ENCODE measurements at regions not wholly inside any gene's neighbourhood (a gene's known extent, or its start where the extent isn't known, plus 50 kb on each side); places are given as distances from the start of the nearest gene placed in this dataset.
"Not testable (repeated sequence)": the region's sequence is repeated elsewhere in the genome, so short reads cannot be mapped to it uniquely, and the experiment has no call there.

DNA sequence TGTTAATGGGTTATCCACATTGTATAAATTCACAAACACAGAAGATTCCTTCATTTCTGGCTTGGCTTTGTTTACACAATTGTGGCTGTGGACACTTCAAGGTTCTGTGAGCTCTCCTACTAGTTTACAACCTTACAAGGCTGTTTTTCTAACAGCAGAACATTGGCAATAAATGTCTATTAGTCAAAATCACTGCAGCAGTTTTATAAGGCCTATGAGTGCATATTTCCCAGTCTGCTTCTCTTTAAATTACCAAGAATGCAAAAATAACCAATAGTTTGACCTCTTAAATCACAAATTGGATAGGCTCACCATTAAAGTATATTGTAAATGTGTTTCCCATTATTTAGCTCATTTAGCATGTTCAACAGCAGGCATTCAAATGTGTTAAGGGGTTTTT, 239.2 kb downstream of the DKK2 start:
- no peak overlapping the region for H3K4me3 Mint-ChIP-seq
- no peaks in the 10 kb centered on the region for H3K4me1 Mint-ChIP-seq
- no peaks in the 10 kb centered on the region for H3K27me3 Mint-ChIP-seq
- H3K9me3 Mint-ChIP-seq, result peaks cover 3% of the 10 kb centered on the region
- ATAC-seq, result no peak
- H3K27ac Mint-ChIP-seq, result no peak overlapping the region
- no peaks in the 10 kb centered on the region for H3K36me3 Mint-ChIP-seq

DNA sequence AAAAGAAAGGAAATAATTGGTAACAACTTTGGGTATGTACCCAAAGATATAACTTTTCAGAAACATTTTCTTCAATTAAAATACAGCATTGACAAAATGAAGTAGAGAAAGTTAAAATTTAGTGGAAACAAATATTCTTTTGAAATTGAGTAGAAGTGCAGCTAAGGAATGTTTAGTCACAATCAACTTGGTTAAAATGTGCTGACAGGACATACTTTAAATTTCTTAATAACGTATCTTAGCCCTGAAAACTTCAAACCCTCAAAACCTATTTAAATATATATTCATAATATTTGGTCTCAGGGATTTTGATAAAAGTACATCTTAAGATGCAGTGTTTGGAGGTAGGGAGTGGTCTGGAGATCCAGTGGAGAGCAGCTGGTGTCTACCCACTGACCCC, 240.8 kb downstream of the DKK2 start:
- no peaks in the 10 kb centered on the region for H3K27me3 Mint-ChIP-seq
- no peak overlapping the region for H3K4me3 Mint-ChIP-seq
- H3K27ac Mint-ChIP-seq, result no peak overlapping the region
- H3K4me1 Mint-ChIP-seq, result no peaks in the 10 kb centered on the region
- no peak for ATAC-seq
- H3K36me3 Mint-ChIP-seq, result no peaks in the 10 kb centered on the region
- H3K9me3 Mint-ChIP-seq, result peaks cover 3% of the 10 kb centered on the region

DNA sequence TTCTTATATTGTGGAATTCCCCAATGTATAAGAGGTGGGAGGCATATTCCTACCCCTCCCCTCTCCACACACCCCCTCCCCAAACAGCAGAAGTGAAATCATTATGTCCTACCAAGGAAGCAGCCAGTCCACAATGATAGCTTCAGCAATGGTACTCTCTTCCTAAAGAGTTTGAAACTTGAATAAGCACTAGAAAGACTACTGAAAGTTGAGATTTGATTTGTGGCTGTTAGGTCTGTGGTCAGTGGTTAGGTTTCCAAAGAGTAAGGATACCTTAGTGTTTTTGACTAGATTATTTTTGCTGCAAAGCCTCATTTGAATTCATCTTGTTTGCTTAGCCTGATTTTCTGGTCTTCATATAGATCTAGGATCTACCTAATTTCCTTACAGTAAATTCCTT, 242.2 kb downstream of the DKK2 start:
- Mint-ChIP-seq H3K36me3 (no peaks in the 10 kb centered on the region), H3K4me3 (no peak overlapping the region), H3K27me3 (no peaks in the 10 kb centered on the region), H3K27ac (no peak overlapping the region), H3K4me1 (no peaks in the 10 kb centered on the region), H3K9me3 (peaks cover 3% of the 10 kb centered on the region)
- no peak for ATAC-seq

DNA sequence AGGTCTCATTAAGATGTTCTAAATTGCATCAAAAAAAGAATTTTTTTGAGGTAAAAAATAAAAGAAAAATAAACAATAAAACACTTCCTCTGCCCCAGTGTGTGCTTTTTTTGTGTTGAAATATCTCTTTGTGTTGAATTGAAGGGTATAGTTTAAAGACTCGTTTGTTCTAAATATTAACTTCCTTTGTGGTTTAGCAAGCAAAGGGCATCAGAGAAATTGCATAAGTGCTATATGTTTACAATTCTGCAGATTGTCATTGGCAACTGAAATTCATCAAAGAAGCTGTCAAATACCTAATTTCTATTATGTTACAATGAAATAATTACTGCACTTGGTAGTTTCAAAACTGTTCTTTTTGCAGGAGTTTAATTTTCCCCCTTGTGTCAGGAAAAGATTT, 260.5 kb downstream of the DKK2 start:
- H3K27me3 Mint-ChIP-seq, result no peaks in the 10 kb centered on the region
- no peak overlapping the region for H3K4me3 Mint-ChIP-seq

DNA sequence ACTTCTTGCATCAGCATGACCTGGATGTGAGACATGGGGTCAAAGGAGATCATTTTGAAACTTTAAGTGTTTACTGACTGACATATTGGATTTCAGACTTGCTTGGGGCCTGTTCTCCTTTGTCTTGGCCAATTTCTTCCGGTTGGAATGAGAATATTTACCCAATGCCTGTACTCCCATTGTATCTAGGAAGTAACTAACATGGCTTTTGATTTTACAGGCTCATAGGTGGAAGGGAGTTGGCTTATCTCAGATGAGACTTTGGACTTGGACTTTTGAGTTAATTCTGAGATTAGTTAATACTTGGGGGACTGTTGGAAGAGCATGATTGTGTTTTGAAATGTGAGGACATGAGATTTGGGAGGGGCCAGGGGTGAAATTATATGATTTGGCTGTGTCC, 262.1 kb downstream of the DKK2 start:
- H3K36me3 Mint-ChIP-seq, ATAC-seq, H3K27ac Mint-ChIP-seq, H3K27me3 Mint-ChIP-seq, H3K4me3 Mint-ChIP-seq, H3K4me1 Mint-ChIP-seq: not testable (repeated sequence)
- H3K9me3 Mint-ChIP-seq, result peaks cover 10% of the 10 kb centered on the region

More for the DNA sequence above, 260.5 kb downstream of the DKK2 start:
- ATAC-seq, result no peak
- H3K4me1 Mint-ChIP-seq, result no peaks in the 10 kb centered on the region
- H3K27ac Mint-ChIP-seq, result no peak overlapping the region
- H3K36me3 Mint-ChIP-seq, result no peaks in the 10 kb centered on the region
- H3K9me3 Mint-ChIP-seq, result peaks cover 5% of the 10 kb centered on the region

DNA sequence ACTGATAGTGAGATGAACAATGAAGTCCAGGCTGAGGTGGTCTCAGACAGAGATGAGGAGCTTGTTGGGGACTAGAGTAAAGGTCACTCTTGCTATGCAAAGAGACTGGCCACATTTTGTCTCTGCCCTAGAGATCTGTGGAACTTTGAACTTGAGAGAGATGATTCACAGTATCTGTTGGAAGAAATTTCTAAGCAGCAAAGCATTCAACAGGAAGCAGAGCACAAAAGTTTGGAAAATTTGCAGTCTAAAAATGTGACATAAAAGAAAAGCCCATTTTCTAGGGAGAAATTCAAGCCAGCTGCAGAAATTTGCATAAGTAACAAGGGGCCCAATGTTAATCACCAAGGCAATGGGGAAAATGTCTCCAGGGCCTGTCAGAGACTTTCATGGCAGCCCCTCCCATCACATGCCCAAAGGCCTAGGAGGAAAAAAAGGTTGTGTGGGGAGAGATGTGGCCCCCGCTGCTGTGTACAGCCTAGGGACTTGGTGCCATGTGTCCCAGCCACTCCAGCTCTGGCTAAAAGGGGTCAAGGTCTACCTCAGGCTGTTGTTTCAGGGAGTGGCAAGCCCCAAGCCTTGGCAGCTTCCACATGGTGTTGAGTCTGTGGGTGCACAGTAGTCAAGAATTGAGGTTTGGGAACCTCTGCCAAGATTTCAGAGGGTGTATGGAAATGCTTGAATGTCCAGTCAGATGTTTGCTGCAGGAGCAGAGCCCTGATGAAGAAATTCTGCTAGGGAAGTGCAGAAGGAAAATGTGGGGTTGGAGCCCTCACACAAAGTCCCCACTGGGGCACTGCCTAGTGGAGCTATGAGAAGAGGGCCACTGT, 262.8 kb downstream of the DKK2 start:
- Mint-ChIP-seq H3K36me3 (no peaks in the 10 kb centered on the region), H3K27ac (no peak overlapping the region), H3K27me3 (no peaks in the 10 kb centered on the region), H3K4me3 (no peak overlapping the region), H3K4me1 (no peaks in the 10 kb centered on the region), H3K9me3 (peaks cover 10% of the 10 kb centered on the region)
- no peak for ATAC-seq

DNA sequence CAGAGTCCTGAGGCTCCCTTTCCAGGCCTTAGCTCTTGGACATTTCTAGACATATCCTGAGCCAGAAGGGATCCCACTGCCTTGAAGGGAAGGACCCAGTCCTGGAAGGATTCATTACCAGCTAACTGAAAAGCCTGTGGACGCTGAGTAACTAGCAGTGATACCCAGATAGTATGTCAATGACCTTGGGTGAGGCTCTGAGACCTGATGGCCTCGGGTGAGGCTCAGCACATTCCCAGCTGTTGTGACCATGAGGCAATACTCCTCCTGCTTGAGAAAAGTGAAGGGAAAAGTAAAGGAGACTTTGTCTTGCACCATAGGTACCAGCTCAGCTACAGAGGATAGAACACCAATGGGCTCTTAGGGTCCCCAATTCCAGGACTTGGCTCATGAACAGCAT, 268.1 kb downstream of the DKK2 start:
- Mint-ChIP-seq H3K4me3 (no peak overlapping the region), H3K27me3 (no peaks in the 10 kb centered on the region), H3K36me3 (no peaks in the 10 kb centered on the region), H3K4me1 (no peaks in the 10 kb centered on the region), H3K27ac (no peak overlapping the region), H3K9me3 (peaks cover 10% of the 10 kb centered on the region)
- no peak for ATAC-seq

DNA sequence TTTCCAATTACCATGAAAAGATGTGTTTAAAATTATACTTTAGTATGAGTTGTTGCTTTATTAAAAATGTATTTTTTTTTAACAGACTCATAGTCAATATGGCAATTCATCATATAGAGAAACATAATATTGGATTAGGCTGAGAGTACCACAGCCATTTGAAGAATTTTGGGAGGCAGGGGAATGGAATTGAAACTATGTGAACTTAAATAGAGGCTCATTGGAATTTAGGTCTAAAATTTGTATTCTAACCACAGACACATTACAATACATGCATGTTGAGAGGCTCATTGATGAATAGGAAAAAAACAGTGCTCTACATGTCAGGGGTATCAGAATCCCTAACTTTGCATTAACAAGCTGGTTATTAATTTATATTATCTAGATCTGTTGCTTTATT, 269.6 kb downstream of the DKK2 start:
- H3K4me1 Mint-ChIP-seq, result no peaks in the 10 kb centered on the region
- no peak for ATAC-seq
- no peaks in the 10 kb centered on the region for H3K36me3 Mint-ChIP-seq
- H3K9me3 Mint-ChIP-seq, result peaks cover 10% of the 10 kb centered on the region
- H3K4me3 Mint-ChIP-seq, result no peak overlapping the region
- H3K27ac Mint-ChIP-seq, result no peak overlapping the region
- H3K27me3 Mint-ChIP-seq, result no peaks in the 10 kb centered on the region

DNA sequence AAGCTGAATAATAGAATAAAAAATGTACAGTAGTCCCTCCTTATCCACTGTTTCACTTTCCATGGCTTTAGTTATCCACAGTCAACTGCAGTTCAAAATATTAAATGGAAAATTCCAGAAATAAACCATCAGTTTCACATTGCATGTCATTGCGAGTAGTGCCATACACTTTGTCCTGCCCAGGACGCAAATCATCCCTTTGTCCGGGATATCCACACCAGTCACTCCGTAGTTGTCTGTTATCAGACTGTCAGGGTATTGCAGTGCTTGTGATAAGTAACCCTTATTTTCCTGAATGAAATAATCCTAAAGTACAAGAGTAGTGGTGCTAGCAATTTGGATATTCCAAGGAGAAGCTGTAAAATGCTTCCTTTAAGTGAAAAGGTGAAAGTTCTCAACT, 271.3 kb downstream of the DKK2 start:
- H3K36me3 Mint-ChIP-seq, result no peaks in the 10 kb centered on the region
- H3K4me3 Mint-ChIP-seq, result no peak overlapping the region
- no peaks in the 10 kb centered on the region for H3K27me3 Mint-ChIP-seq
- H3K9me3 Mint-ChIP-seq, result peaks cover 9% of the 10 kb centered on the region
- no peak overlapping the region for H3K27ac Mint-ChIP-seq
- H3K4me1 Mint-ChIP-seq, result no peaks in the 10 kb centered on the region
- ATAC-seq, result no peak

DNA sequence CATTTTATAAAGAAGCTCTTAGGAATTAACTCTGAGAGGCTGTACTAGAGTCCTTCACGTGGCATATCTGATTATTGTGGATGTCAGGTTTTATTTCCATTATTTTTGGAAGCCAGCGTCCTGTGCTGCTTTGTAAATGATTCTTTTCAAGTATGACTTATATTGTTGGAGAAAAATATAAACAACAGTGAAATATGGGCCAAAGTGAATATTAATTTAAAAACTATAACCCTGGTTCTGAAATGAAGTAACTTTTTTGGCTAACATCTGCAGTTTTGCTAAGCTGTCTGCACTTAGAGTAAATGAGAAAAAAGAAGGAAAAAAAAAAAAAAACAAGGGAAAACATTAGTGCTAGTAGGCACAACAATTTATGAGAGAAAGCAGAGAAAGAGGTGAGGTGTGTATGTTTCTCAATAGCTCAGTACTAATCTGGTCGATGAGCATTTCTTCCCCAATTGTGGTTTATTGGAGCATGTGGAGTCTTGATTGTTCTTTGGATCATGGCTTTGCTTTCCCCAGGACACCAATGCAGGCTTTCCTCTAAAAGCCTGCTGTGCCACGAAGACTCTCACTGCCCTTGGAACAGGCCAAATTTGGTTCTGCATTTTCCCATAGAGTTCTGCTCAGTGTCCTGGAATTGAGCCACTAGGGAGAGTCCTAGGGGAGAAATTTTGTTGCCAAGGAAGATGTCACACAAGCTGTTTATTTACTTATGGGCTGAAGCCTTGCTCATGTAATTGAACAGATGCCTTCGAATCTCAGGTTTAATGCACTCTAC, 273.3 kb downstream of the DKK2 start:
- H3K27me3 Mint-ChIP-seq, result no peaks in the 10 kb centered on the region
- H3K4me1 Mint-ChIP-seq, result no peaks in the 10 kb centered on the region
- H3K9me3 Mint-ChIP-seq, result peaks cover 3% of the 10 kb centered on the region
- no peak overlapping the region for H3K4me3 Mint-ChIP-seq
- H3K36me3 Mint-ChIP-seq, result no peaks in the 10 kb centered on the region
- no peak overlapping the region for H3K27ac Mint-ChIP-seq
- no peak for ATAC-seq

DNA sequence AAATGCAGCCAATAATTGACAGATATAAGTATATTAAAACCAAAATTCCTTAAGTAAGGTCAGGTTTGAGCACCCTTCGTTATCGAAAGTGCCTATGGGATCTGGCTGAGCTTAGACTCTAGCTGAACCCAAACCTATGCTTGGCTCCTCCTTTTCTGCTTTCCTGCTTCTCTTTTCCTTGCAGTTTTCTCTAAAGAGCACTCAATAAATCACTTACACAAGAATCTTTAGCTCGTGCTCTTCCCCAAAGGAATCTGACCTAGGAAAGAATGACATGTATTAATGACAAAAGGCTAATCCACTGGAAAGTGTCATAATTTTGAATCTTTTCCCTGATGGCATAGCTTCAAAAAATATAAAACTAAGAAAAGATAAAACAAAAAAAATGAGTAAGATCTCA, 282.7 kb downstream of the DKK2 start:
- no peaks in the 10 kb centered on the region for H3K9me3 Mint-ChIP-seq
- no peaks in the 10 kb centered on the region for H3K36me3 Mint-ChIP-seq
- H3K4me1 Mint-ChIP-seq, result no peaks in the 10 kb centered on the region
- no peak overlapping the region for H3K27ac Mint-ChIP-seq
- H3K27me3 Mint-ChIP-seq, result no peaks in the 10 kb centered on the region
- no peak overlapping the region for H3K4me3 Mint-ChIP-seq
- no peak for ATAC-seq

DNA sequence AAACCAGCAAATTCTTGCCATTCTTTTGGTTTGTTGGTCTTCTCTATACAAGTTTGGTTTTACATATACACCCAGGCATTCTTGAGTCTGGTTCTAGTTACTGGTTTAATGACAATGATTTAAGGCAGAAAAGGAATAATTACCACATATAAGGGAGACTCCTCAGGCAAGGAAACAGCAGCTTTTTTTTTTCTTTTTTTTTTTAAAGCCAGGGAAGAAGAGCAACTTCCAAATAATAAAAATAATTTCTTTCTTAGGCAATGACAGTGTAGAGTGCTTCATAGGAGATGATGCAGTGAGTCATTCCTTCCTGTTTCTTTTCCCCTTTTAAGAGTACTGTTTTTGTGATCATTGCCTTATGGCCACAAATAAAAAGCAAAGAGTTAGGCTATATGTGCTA, 289.7 kb downstream of the DKK2 start:
- H3K27me3 Mint-ChIP-seq, result no peaks in the 10 kb centered on the region
- no peaks in the 10 kb centered on the region for H3K4me1 Mint-ChIP-seq
- peaks cover 2% of the 10 kb centered on the region for H3K9me3 Mint-ChIP-seq
- no peak overlapping the region for H3K27ac Mint-ChIP-seq
- H3K4me3 Mint-ChIP-seq, result no peak overlapping the region
- no peak for ATAC-seq
- H3K36me3 Mint-ChIP-seq, result no peaks in the 10 kb centered on the region

DNA sequence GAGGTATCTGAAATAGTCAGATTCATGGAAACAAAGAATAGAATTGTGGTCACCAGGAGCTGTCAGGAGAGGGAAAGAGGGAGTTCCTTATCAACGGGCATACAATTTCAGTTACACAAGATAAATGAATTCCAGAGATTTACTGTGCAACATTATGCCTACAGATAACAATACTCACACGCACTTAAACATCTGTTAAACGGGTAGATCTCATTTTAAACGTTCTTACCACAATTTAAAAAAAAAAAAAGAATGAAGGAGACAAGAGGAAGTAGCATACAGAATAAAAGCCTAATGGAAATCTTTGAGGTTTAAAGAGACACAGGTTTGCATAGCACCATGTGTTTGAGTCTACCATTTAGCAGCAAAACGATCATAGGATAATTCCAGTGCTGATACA, 298.0 kb downstream of the DKK2 start:
- no peaks in the 10 kb centered on the region for H3K27me3 Mint-ChIP-seq
- no peaks in the 10 kb centered on the region for H3K4me1 Mint-ChIP-seq
- no peak overlapping the region for H3K27ac Mint-ChIP-seq
- H3K9me3 Mint-ChIP-seq, result peaks cover 3% of the 10 kb centered on the region
- no peak overlapping the region for H3K4me3 Mint-ChIP-seq
- no peaks in the 10 kb centered on the region for H3K36me3 Mint-ChIP-seq
- no peak for ATAC-seq

DNA sequence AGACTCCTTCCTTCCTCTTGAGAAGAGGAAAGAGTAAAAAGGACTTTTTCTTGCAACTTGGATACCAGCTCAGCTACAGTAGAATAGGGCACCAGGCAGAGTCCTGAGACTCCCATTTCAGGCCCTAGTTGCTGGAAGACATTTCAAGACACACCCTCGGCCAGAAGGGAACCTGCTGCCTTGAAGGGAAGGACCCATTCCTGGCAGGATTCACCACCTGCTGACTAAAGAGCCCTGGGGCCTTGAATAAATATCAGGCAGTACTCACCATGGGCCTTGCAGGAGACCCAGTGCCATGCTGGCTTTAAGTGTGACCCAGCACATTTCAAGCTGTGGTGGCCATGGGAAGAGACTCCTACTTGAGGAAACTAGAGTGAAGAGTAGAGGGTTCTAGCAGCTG, 317.6 kb downstream of the DKK2 start:
- no peaks in the 10 kb centered on the region for H3K36me3 Mint-ChIP-seq
- peak; percentile 24 for ATAC-seq
- no peaks in the 10 kb centered on the region for H3K9me3 Mint-ChIP-seq
- no peak overlapping the region for H3K4me3 Mint-ChIP-seq
- H3K4me1 Mint-ChIP-seq, result no peaks in the 10 kb centered on the region
- H3K27ac Mint-ChIP-seq, result no peak overlapping the region
- H3K27me3 Mint-ChIP-seq, result no peaks in the 10 kb centered on the region

DNA sequence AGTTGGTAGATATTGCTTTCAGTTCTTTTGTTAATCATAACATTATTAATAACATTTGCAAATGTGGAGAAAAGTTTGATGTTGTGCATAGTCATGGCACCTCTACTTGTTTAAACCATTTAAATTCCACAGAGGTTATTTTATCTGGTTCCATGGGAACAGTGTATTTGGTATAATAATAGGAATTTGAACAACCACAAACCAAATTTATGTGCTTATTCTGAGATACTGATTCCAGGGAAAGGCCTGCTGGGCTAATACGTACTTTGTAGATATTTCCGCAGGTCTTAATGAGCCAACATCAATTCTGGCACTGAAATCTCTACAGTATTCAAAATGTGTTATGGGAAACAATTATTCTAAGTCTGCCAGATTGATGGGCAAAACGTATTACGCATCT, 319.0 kb downstream of the DKK2 start:
- ATAC-seq, result no peak
- H3K27me3 Mint-ChIP-seq, result no peaks in the 10 kb centered on the region
- H3K4me3 Mint-ChIP-seq, result no peak overlapping the region
- no peak overlapping the region for H3K27ac Mint-ChIP-seq
- no peaks in the 10 kb centered on the region for H3K4me1 Mint-ChIP-seq
- no peaks in the 10 kb centered on the region for H3K36me3 Mint-ChIP-seq
- peaks cover 6% of the 10 kb centered on the region for H3K9me3 Mint-ChIP-seq

DNA sequence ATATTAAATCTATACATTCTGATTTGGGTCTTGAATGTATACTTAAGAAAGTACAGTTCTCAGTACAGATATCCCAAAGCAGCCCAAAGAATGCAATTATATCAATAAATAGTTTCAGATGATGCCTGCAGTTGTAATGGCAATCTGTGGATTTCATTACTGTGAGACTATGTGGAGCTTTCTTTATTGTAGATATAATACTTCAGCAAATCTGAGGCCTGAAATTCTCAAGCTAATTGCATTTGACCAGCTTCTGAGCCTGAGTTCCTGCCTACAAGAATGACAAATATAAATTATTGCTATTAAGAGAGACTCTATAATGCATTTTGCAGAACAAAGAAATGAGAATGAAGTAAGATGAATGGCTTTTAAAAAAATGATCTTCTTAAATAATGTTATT, 320.3 kb downstream of the DKK2 start:
- Mint-ChIP-seq H3K4me1 (no peaks in the 10 kb centered on the region), H3K4me3 (no peak overlapping the region)
- ATAC-seq, result no peak

More for the DNA sequence above, 320.3 kb downstream of the DKK2 start:
- H3K27ac Mint-ChIP-seq, result no peak overlapping the region
- H3K36me3 Mint-ChIP-seq, result no peaks in the 10 kb centered on the region
- no peaks in the 10 kb centered on the region for H3K27me3 Mint-ChIP-seq
- H3K9me3 Mint-ChIP-seq, result peaks cover 6% of the 10 kb centered on the region
